NCI-H345 (cell line): ENCODE measurements at regions not wholly inside any gene's neighbourhood (a gene's known extent, or its start where the extent isn't known, plus 50 kb on each side); places are given as distances from the start of the nearest gene placed in this dataset.
"Not testable (repeated sequence)": the region's sequence is repeated elsewhere in the genome, so short reads cannot be mapped to it uniquely, and the experiment has no call there.

Experiments used
- DNase-seq: peaks from one replicate; lab custom pipeline; 2025; lab: John Stamatoyannopoulos, UW

DNA sequence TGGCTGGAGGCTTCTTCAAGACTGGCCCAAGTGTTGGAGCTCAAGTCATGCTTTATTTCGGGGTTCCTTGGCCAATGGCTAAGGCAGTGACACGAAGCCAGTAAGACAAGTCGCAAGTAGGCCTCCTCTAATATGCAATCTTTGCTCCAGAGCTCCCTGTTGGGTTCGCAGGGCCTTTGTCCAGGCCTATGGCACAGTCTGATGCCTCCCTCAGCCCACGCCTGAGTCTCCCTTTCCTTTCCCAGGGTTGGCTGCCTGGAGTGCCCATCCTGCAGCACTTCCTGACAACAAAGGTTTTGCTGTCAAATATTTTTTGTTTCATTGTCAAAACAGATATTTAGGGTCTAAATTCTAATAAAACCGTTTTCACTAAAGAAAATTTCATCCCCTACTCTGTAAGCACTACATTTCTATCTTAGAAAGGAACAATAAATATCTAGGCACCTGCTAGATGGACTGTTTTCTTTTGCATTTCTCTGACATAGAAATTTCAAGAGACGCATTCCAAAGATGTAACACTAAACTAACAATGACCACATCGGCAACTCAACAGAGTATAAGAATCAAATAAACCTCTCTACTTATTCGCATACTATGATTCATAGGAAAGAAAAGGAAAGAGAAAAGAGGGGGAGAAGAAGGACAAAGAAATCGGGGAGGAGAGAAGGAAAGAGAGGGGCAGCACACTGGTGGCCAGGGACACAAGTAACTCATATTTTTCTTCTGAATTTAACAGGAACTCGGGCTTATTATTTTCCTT, 393.1 kb upstream of the ATP11B start:
- DNase-seq = no peak

DNA sequence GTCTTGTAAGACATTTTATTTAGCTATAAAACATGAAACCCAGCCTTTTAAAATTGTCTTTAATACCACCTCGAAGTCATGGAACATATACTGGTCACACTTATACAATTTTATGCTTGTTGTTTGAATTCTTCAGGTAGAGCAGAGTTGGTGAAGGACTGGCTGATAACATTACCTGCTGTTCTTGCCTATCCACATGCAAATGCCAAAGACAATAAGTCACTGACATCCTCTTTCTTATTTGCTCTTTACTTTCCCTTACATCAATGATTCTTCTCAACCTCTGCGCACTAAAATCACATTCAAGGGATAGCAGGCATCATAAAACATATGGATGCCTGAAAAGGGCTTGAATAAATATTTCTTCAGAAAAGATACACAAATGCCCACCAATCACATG, 392.5 kb upstream of the ATP11B start:
- no peak for DNase-seq

DNA sequence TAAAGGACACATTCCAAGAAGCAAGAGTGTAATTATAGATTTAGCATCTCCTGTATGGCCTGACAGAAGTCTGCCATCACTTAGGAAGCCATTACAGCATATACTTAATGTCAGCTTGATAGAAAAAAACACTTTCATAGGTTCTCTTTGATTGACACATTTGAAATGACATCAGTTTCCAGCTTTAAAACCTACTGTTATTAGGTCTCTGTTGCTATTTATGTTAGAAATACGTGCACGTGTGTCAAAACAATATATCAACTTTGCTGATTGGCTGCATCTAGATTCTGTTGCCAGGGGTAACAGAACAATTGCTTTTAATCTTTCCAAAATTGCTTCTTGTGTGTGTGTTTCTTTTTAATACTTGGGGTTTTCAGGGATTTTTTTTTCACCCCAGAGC, 389.3 kb upstream of the ATP11B start:
- DNase-seq = no peak

DNA sequence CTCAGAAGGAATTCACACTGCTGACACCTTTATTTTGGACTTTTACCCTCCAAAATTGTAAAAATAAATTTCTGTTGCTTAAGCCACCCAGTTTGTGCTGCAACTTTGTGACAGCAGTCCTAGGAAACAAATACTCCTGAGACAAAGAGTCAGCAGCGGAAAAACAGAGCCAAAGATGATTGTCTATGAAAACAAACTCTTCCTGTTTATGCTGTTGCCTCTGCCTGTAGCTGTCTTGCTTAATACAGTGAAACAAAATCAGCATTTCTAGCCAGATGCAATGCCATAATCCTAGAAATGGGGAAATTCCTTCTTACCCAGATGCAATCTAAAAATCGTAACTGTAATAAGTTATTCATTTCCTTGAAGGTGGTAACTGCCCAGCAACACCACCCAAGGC, 387.5 kb upstream of the ATP11B start:
- DNase-seq = no peak

DNA sequence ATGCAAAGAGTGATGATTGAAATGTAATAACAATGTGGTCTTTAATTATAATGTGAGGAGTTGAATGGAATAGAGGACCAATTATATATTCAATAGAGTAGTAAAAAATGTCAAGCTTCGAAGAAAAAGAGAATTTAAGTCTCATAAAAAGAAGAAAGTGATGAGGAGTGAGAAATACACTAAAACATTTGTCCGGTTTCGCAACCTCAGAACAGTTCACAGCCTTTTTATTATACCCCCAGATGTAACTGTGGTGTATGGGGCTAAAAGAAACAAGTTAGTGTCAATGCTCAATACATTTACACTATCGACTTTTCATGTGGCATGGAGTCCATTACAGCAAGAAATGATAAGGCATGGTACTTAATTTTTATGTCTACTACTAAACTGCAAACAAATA, 386.5 kb upstream of the ATP11B start:
- DNase-seq = no peak

DNA sequence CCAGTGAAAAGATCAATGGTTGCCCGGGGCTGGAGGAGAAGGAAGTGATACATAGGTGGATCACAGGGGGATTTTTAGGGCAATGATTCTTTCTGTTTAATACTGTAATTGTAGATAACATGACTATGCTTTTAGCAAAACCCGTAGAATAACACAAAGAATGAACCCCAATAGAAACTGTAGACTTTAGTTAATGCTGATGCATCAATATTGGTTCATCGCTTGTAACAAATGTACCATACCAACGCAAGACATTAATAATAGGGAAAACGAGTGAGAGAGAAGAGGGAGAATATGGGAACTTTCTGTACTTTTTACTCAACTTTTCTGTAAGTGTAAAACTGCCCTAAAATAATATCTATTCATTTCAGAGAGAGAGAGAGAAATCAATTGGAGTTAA, 383.3 kb upstream of the ATP11B start:
- no peak for DNase-seq

DNA sequence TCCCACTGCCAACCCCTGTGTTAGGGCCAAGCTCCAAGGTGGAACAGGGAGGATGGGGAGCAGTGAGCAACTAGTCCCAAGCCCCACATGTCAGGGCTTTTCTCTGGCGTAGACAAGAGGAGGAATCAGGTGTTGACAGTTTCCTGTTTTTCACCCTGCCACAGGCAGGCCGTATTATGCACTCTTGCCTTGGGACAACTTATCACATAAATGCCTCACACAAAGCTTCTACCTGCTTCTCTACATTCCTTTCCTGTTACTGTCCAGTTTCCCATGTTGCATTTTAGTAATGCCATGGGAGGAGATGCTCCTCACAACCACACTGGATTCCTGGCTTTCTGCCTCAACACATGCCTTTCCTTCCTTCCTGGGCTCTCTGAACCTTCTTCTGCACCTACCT, 381.2 kb upstream of the ATP11B start:
- DNase-seq = no peak

DNA sequence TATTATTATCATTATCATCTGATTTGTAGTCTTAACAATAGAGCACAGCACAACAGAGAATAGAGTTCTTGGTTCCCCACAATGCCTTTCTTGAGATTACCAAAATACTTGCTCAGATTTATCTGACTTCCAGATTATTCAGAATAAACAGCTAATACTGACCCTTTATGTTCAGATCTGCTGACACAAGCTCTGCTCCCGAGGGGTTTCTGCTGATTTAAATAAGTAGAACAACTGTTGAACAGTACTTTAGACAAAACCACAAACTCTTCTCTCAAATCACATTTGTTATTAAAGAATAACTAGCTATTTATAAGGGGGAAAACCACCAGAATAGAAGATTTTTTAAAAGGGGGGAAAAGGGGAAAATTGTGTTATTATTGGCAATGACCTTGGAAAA, 380.2 kb upstream of the ATP11B start:
- DNase-seq = no peak

DNA sequence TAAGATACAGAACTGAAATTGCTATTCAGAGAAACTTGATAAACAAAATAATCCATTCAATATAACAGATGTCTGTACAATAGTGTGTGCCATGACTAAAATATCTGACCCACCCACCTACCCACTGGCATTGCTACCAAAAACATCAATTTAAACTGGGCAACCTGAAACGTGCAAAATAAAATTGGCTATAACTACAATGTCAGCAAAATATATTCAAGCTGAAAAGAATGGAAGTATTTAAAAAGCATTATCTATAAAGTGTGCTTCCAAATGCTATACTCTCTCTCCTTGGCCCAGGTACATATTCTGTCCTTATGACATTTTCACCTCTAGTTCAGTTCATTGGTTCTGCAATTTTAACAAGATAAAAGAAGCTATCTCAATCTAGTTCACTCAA, 379.6 kb upstream of the ATP11B start:
- no peak for DNase-seq

DNA sequence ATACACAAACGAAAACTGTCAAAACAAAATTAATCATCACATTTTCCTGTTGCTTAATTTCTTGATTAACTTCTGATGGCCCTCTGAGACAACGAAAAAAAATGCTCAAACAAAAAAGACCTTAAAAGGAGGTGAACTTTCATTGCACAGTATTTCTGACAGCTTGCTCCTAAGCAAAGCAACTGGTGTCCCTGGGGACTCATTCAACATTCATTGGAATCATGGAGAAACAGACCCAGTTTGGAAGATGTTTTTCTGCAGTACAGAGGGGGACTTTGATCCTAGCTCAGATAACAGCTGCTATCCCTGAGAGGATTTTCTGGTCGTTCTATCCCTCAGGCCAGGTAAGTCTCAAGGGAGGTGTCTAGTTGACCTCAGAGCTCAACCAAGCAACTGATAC, 378.7 kb upstream of the ATP11B start:
- no peak for DNase-seq

DNA sequence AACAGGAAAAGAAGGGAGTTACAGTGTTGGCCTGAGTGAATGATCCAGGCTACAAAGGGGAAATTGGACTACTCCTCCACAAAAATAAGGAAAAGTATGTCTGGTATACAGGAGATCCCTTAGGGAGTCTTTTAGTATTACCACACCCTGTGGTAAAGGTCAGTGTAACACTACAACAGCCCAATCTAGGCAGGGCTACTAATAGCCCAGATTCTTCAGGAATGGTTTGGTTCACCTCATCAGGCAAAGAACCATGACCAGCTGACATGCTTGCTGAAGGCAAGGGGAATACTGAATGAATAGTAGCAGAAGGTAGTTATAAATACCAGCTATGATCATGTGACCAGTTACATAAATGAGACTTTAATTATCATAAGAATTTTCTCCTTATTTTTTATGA, 372.6 kb upstream of the ATP11B start:
- DNase-seq = no peak

DNA sequence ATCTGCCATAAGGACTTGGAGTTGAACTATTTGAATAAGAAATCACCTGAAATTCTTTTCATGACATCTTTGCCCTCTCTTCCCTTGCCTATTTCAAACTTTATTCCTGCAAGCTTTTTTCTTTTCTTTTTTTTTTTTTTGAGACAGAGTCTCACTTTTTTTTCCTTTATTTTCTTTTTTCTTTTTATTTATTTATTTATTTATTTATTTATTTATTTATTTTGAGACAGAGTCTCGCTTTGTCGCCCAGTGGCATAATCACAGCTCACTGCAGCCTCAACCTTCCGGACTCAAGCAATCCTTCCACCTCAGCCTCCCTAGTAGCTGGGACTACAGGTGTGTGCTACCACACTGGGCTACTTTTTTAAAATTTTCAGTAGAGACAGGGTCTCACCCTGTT, 369.3 kb upstream of the ATP11B start:
- DNase-seq = no peak

DNA sequence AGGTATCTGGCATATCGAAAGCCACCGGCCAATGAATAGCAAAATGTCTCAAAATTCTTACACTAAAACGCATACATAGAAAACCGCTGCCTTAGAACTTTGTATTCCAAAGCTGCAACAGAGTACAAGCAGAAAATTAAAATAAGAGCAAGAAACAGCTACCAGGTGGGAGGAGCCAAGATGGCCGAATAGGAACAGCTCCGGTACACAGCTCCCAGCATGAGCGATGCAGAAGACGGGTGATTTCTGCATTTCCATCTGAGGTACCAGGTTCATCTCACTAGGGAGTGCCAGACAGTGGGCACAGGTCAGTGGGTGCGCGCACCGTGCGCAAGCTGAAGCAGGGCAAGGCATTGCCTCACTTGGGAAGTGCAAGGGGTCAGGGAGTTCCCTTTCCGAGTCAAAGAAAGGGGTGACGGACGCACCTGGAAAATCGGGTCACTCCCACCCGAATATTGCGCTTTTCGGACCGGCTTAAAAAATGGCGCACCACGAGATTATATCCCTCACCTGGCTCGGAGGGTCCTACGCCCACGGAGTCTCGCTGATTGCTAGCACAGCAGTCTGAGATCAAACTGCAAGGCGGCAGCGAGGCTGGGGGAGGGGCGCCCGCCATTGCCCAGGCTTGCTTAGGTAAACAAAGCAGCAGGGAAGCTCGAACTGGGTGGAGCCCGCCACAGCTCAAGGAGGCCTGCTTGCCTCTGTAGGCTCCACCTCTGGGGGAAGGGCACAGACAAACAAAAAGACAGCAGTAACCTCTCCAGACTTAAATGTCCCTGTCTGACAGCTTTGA, 367.2 kb upstream of the ATP11B start:
- DNase-seq = not testable (repeated sequence)

DNA sequence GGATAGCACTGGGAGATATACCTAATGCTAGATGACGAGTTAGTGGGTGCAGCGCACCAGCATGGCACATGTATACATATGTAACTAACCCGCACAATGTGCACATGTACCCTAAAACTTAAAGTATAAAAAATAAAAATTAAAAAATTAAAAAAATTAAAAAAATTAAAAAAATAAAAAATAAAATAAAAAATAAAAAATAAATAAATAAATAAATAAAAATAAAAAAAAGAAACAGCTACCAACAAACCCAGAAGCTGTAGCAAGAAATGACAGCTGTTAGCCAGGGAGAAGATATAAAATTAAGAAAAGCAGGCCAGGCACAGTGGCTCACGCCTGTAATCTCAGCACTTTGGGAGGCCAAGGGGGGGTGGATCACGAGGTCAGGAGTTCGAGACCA, 361.3 kb upstream of the ATP11B start:
- not testable (repeated sequence) for DNase-seq

DNA sequence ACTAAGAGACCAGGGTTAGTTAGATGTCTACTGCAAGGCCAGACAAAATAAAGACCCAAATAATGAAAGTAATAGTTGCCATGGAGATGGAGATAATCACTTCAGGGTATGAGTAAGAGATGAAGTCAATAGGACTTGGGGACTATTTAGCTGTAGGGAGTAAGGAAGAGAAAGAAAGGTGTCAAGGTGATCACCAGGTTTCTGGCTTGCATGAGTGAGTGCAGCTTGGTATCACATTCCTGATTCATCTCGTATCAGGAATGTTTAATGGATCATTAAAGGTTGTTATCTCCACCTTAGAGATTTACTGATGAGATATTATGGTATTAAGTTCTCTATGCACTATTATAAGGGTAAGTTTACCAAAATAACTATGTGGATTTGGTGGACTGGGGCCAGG, 357.4 kb upstream of the ATP11B start:
- no peak for DNase-seq

DNA sequence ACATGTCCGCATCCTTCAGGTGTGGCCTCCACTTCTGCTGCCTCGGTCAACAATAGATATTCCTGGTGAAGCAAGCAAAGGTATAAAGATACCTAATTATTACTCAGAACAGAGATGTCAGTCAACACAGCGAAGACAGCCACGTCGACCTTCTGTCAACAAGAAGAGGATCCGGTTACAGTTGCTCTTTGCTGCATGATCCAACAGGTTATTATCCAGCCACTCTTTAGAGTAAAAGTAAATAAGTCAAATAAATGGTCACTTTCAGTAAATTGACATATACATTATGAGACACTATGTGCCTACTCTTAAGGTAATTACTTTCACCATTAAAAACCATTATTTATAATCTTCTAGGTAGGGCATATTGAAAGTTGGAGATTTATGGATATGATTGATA, 356.8 kb upstream of the ATP11B start:
- peak; percentile 89 for DNase-seq

DNA sequence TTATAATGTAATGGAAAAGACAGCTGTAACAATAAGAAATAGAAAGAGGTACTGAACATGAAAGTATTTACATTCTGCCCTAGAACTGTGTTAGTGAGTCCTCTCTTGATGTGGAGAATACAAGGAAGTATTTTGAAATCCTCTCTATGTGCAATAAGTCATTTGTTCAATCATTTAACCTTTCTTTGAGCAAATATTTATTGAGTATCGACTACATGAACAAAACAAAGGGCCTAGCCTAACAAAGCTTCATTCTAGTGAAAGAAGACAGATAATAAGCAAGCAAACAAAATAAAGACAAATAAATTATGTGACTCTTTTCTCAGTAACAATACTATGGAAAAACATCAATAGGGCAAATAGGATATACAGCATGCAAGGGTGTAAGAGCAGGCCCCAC, 354.9 kb upstream of the ATP11B start:
- DNase-seq = peak; percentile 89

DNA sequence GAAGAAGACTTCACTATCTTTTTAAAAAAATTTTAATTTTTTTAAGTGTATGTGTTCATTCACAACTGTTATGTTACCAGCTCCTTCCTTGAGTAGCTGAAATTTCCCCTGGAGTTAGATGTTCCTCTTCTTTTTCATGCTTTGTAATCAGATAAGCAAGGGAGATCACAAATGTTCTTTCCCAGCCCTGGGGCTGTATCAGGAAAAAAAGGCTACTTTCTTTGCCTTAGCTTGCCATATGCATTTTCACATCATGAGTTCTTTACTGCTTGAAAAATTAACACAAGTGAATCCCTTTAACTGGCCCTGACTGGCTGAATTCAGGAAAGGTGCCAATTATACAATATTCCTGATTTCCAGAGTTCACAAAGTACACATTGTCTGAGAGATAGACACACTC, 353.2 kb upstream of the ATP11B start:
- no peak for DNase-seq

DNA sequence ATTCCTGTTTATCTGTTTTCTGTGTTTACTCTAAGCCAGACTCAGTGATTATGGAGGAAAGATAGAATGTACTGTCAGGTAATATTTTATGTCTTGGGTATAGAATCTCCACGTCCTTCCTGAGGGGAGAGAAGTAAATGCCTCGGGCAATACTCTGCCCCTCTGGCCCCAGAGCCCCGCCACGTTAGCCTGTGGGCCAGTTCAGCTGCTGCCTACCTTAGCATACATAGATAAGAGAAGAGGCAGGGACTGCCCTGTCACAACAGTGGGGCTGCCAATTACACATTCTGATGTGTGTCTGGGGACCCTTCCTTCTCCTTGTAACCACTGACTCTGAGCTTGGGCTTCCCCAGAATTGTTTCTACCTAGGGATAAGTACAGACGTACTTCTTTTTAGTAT, 347.7 kb upstream of the ATP11B start:
- DNase-seq = no peak

DNA sequence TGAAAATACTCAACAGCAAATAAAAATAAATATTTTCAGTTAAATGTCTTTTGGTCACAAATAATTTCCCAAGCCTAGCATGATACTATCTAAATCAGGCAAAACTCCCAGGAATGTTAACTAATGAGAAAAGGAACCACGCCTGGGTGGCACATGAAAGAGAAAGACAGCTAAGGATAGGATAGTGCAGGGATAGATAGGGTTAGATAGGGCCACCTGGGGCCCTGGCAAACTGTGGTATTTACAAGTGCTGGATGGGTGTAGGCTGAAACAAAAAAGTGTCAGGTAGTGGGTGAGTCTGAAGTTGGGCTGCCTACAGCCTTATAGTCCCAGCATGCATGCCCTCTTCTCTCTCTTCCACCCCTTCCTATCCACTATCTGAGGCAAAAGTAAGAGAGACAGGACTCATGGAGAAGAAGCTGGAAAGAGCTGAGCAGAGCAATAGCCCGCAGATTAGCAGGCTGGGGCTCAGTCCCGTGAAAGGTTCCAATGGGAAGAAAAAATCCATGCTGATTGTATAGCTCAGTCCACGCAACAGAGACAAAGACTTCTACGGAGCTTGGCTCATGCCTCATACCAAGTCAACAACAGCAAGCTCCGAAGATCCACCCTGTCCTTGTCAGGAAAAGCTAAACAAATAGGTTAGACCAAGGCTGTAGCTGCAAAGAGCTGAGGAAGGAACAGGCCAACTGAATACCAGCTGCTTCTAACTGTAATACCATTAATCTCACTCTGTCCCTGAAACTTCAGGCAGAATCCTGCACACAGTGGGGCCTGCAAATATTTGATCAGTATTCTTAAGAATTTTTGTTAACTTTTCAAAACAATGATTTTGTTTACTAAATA, 342.1 kb upstream of the ATP11B start:
- DNase-seq = no peak

DNA sequence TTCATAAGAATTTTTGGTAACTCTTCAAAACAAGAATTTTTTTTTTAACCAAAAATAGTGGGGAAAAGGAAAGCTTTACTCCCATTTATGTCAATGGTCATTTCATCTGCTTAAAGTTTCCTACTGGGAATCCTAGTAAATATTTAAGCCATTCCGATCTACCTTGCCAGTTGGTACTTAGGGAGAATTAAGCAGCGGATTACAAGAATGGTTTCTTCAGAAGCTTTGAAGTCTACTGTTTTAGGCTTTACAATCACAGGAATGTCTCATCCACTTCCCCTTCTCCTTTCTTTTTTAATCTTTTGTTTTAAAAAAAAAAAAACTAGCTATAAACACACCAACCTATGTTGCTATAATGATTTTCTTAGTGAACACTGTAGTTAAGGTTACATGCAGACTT, 341.4 kb upstream of the ATP11B start:
- DNase-seq = no peak

DNA sequence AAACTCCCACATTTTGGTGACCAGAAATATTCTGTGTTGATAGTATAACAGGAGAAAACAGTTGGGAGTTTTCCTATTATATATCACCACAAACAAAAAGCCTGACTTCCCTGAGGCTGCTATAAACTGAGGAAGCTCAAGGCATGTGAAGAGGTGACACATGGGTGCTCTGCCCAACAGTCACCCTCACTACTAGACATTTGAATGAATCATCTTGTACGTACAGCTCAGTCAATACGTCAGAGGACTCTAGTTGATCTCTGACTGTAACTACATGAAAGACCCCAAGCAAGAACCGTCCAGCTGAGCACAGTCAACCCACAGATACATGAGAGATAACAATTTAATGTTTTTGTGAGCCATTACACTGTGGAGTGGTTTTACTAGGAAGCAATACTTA, 338.3 kb upstream of the ATP11B start:
- no peak for DNase-seq

DNA sequence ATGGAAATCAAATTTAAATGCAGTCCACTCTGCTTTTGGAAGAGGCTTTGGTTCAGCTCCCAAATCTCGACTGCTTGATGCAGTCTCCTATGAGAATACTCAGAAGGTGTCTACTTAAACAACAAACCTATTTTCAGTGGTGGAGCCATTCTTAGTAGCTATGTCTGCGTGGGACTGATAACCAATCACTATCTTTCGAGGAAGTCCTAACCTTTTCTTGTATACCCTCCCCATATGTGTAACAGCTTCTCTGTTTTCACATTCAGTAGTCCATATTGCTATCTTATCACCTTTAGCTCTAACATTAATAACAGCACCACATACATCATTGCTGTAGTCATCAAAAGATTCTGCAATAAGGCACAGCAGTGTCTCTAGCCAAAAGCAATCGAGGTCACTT, 333.0 kb upstream of the ATP11B start:
- DNase-seq = no peak
